ENCODE measurements at regions not wholly inside any gene's neighbourhood (a gene's known extent, or its start where the extent isn't known, plus 50 kb on each side); places are given as distances from the start of the nearest gene placed in this dataset.

DNA sequence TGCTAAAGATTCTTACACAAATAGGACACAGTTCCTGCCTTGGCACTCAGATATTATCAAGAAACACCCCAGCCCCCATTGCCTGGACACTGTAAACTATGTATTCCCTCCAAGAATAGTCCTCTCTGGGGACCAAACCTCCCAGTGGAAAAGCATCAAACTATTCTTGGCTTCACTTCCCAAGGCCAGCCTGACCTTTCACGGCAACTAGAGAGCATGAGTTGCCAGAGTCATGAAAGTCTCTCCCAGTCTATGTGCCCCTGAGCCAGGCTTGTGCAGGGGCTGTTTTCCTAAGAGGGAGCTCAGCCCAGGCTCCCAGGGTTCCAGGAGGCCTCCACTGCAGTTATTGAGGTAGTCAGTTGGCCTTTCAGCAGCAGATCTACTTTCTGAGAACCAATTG, 251.9 kb upstream of the TGFBR2 start:
- H3K27ac ChIP-seq = peak overlapping the region in 3 of 5 donors; percentile 23 to 58 (median 31)
- TF ChIP-seq POLR2A (IDR thresholded peaks at IDR 0.05) (no peak), POLR2AphosphoS5 (IDR thresholded peaks at IDR 0.05) (no peak), EP300 (IDR thresholded peaks at IDR 0.05) (no peak)
- TF ChIP-seq, protein P1, sequence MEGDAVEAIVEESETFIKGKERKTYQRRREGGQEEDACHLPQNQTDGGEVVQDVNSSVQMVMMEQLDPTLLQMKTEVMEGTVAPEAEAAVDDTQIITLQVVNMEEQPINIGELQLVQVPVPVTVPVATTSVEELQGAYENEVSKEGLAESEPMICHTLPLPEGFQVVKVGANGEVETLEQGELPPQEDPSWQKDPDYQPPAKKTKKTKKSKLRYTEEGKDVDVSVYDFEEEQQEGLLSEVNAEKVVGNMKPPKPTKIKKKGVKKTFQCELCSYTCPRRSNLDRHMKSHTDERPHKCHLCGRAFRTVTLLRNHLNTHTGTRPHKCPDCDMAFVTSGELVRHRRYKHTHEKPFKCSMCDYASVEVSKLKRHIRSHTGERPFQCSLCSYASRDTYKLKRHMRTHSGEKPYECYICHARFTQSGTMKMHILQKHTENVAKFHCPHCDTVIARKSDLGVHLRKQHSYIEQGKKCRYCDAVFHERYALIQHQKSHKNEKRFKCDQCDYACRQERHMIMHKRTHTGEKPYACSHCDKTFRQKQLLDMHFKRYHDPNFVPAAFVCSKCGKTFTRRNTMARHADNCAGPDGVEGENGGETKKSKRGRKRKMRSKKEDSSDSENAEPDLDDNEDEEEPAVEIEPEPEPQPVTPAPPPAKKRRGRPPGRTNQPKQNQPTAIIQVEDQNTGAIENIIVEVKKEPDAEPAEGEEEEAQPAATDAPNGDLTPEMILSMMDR (IDR thresholded peaks at IDR 0.05) = no peak
- H3K27me3 ChIP-seq = no peaks in the 10 kb centered on the region
- peaks cover 0 to 34% (median 21%) of the 10 kb centered on the region in 4 donors for H3K4me1 ChIP-seq
- DNase-seq = no peak
- 15 to 34% (median 29%) methylated on average over 1 of the region's 1 CpG for WGBS, 5 donors
- no peak overlapping the region for H3K4me3 ChIP-seq
- no peaks in the 10 kb centered on the region for H3K36me3 ChIP-seq
- intact Hi-C loops (cut with DNase I; ENCODE audit: low total_unique reads) = no loop called here
- H3K9me3 ChIP-seq = no peaks in the 10 kb centered on the region

DNA sequence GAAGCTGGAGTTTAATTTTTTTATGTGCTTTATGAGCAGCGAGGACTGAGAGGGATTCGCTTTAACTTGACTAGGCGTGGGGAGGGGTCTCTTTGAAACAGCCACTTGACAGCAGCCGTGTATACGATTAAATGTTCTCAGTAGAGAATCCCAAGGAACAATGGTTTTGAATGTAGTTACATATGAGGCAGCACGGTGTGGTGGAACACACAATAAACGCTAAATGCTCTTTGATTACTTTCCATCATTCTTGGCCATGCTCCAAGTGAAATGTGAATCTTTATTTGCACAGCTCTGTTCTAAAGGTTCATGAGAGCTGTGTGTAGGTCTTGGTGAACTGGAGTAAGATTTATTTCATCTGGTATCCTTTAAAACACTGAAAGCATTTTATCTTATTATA, 251.4 kb upstream of the TGFBR2 start:
- no peaks in the 10 kb centered on the region for H3K27me3 ChIP-seq
- H3K9me3 ChIP-seq = no peaks in the 10 kb centered on the region
- no peaks in the 10 kb centered on the region for H3K36me3 ChIP-seq
- intact Hi-C loops (cut with DNase I; ENCODE audit: low total_unique reads) = no loop called here
- no peak overlapping the region for H3K4me3 ChIP-seq
- TF ChIP-seq POLR2A (IDR thresholded peaks at IDR 0.05) = no peak
- no peak for TF ChIP-seq EP300 (IDR thresholded peaks at IDR 0.05)
- TF ChIP-seq, protein P1 (IDR thresholded peaks at IDR 0.05) = no peak
- TF ChIP-seq POLR2AphosphoS5 (IDR thresholded peaks at IDR 0.05) = no peak
- 34 to 57% (median 44%) methylated on average over 7 of the region's 7 CpGs for WGBS, 5 donors
- peak overlapping the region in 2 of 5 donors; percentile 23 to 58 for H3K27ac ChIP-seq
- H3K4me1 ChIP-seq = peaks cover 0 to 32% (median 19%) of the 10 kb centered on the region in 4 donors
- peak in 1 of 2 donors; percentile 83 for DNase-seq

DNA sequence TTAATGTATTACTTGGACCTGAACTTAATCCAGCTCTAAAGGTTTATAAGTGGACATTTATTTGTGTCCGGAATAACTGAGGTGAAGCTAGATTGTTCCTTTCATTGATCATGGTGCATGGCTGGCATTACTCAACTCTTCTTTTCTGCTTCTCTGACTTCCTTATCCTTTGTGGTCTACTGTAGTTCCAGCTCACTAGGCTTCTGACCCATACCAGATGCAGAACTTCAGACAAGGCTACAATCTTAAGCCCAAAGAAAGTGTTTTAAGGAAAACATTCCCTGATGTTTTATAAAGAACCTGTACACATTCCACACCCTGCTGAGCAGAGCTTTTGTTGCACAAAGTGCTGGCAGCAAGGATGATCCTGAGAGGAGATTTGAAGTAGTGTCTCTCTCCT, 250.8 kb upstream of the TGFBR2 start:
- WGBS, 5 donors = 72 to 94% (median 88%) methylated on average over 1 of the region's 1 CpG
- intact Hi-C loops (cut with DNase I; ENCODE audit: low total_unique reads) = no loop called here
- TF ChIP-seq, protein P1 (IDR thresholded peaks at IDR 0.05) = no peak
- no peak for TF ChIP-seq POLR2AphosphoS5 (IDR thresholded peaks at IDR 0.05)
- TF ChIP-seq EP300 (IDR thresholded peaks at IDR 0.05) = no peak
- no peak for TF ChIP-seq POLR2A (IDR thresholded peaks at IDR 0.05)
- peaks cover 0 to 27% (median 17%) of the 10 kb centered on the region in 4 donors for H3K4me1 ChIP-seq
- no peak overlapping the region for H3K27ac ChIP-seq
- no peaks in the 10 kb centered on the region for H3K27me3 ChIP-seq
- no peak overlapping the region for H3K4me3 ChIP-seq
- no peak for DNase-seq
- H3K9me3 ChIP-seq = no peaks in the 10 kb centered on the region
- no peaks in the 10 kb centered on the region for H3K36me3 ChIP-seq

DNA sequence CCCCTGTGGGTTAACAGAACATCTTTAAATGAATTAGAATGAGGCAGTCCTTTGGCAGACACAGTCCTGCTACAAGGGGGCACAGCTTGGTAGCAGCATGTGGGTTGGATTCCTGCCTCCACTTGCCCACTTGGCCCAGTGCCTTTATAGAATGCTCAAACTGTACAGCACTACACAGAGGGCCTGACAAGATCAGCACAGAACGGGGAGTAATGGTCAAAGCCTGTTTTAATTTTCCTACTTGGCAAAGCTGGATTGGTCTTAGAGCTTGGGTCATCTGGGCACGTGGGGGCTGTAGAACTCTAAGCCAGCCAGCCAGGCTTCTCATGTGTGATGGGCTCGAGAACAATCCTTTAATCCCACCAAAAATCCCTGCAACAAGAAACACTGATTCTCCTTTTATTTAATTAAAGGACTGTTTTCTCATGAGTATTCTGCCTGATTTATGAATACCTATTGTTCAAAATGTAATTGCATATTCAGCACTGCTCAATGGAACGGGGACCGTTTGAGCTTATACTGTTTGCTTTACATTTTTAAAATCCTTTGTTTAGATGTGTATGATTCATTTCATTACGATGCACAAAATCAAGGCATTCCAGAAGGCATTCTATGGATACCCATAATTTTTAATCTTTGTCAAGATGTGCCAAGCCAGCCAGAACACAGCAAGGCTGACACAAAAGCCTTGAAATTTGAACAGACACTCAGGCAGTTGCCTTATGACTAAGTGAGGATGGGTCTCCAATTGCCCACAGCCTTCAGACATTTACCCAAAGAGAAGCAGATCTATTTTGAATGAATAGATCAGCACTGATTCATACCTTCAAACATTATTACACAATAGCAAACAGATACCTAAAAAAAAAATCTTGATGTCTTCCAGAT, 249.3 kb upstream of the TGFBR2 start:
- intact Hi-C loops (cut with DNase I; ENCODE audit: low total_unique reads) = no loop called here
- 71 to 88% (median 84%) methylated on average over 6 of the region's 6 CpGs for WGBS, 5 donors
- Histone ChIP-seq H3K4me1 (peaks cover 0 to 27% (median 17%) of the 10 kb centered on the region in 4 donors), H3K27me3 (no peaks in the 10 kb centered on the region), H3K4me3 (no peak overlapping the region), H3K27ac (no peak overlapping the region), H3K36me3 (no peaks in the 10 kb centered on the region), H3K9me3 (no peaks in the 10 kb centered on the region)
- TF ChIP-seq, protein P1 (IDR thresholded peaks at IDR 0.05) = no peak
- no peak for TF ChIP-seq POLR2A (IDR thresholded peaks at IDR 0.05)
- no peak for TF ChIP-seq EP300 (IDR thresholded peaks at IDR 0.05)
- no peak for TF ChIP-seq POLR2AphosphoS5 (IDR thresholded peaks at IDR 0.05)
- no peak for DNase-seq
